OCI-LY3 (cell line): ENCODE measurements at regions not wholly inside any gene's neighbourhood (a gene's known extent, or its start where the extent isn't known, plus 50 kb on each side); places are given as distances from the start of the nearest gene placed in this dataset.

ENCODE experiments used
- H2AFZ ChIP-seq: fragments of 200-600, 300-600 bp; shearing (Covaris generic); 2 replicates; pipeline ENCODE4 v1.6.0; 2014; ENCODE audit warnings: antibody characterized with exemption, low read depth, low read length
- H3K27ac ChIP-seq: fragments of 200-600, 300-600 bp; sonication (generic); 2 replicates; pipeline ENCODE4 v1.5.1; 2014; ENCODE audit warnings: mild to moderate bottlenecking, low read length, moderate library complexity, mixed read lengths
- H3K27me3 ChIP-seq: fragments of 200-600, 300-600 bp; sonication (generic); 2 replicates; pipeline ENCODE4 v1.6.1; 2014; ENCODE audit warnings: low read depth, low read length, mixed read lengths
- H3K36me3 ChIP-seq: fragments of 200-600, 300-600 bp; sonication (generic); replicated peaks from 2 replicates; pipeline ENCODE3; 2014; ENCODE audit warnings: low read depth, low read length, mixed read lengths
- H3K4me1 ChIP-seq: fragments of 300-600, 200-600 bp; sonication (generic); 2 replicates; pipeline ENCODE4 v1.6.1; 2014; ENCODE audit warnings: low read length, mixed read lengths
- H3K4me2 ChIP-seq: fragments of 200-600, 300-600 bp; sonication (generic); 2 replicates; pipeline ENCODE4 v1.6.1; 2014; ENCODE audit warnings: low read length, mixed read lengths
- H3K4me3 ChIP-seq: fragments of 300-600, 200-600 bp; sonication (generic); 2 replicates; pipeline ENCODE4 v1.5.1; 2014; ENCODE audit warnings: antibody characterized with exemption, mild to moderate bottlenecking, low read length, moderate library complexity
- H3K79me2 ChIP-seq: fragments of 300-600, 200-600 bp; shearing (Covaris generic); 2 replicates; pipeline ENCODE4 v1.6.1; 2014; ENCODE audit warnings: mild to moderate bottlenecking, low read length, mixed read lengths
- H3K9ac ChIP-seq: fragments of 300-600, 200-600 bp; shearing (Covaris generic); 2 replicates; pipeline ENCODE4 v1.6.0; 2014; ENCODE audit warnings: mild to moderate bottlenecking, low read length, moderate library complexity
- H3K9me3 ChIP-seq: fragments of 200-600, 300-600 bp; shearing (Covaris generic); 2 replicates; pipeline ENCODE4 v1.6.1; 2014; ENCODE audit warnings: low read length, mixed read lengths; ENCODE audit not compliant: insufficient read depth
- H4K20me1 ChIP-seq: fragments of 200-600, 300-600 bp; sonication (generic); 2 replicates; pipeline ENCODE4 v1.6.1; 2016; ENCODE audit warnings: low read length, mixed read lengths; ENCODE audit not compliant: insufficient read depth
- CTCF ChIP-seq: fragments of 200-600, 300-600 bp; sonication (generic); IDR thresholded peaks from 2 replicates; pipeline ENCODE4 v1.5.1; 2014; ENCODE audit warnings: antibody characterized with exemption, low read length, low read depth
- EZH2phosphoT487 ChIP-seq: fragments of 200-600 bp; shearing (Covaris generic); IDR thresholded peaks from 2 replicates; pipeline ENCODE4 v1.6.1; 2018; ENCODE audit warnings: antibody characterized with exemption, mixed run types, low read depth

DNA sequence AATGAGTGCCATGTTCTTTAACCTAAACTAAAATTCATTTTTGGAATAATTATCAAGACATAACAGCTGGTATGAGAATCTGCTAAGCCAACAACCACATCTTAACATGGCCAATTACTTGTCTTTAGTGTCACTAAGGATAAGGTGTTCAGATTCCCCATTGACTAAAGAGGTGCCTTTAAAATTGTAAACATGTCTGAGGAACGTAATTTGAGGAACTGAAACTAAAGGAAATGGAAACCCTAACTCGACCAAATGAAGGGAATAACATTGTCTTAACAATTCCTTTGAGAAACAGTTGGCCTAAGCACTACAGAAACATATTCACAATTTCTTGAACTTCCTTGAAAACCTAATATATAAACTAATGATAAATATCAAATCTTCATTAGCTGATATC is 355.4 kb upstream of the GULP1 start:
- H3K27ac ChIP-seq = no peak overlapping the region
- H3K9ac ChIP-seq = no peak overlapping the region
- TF ChIP-seq EZH2phosphoT487 = no peak
- no peak for TF ChIP-seq CTCF
- no peaks in the 10 kb centered on the region for H3K79me2 ChIP-seq
- H3K36me3 ChIP-seq = no peaks in the 10 kb centered on the region
- H2AFZ ChIP-seq = no peak overlapping the region
- 0 out of 2 replicates have a peak, but pooled peaks cover 3% of the 10 kb centered on the region for H3K4me1 ChIP-seq
- H4K20me1 ChIP-seq = no peaks in the 10 kb centered on the region
- H3K4me2 ChIP-seq = no peak overlapping the region
- H3K27me3 ChIP-seq = no peaks in the 10 kb centered on the region
- H3K4me3 ChIP-seq = no peak overlapping the region
- no peaks in the 10 kb centered on the region for H3K9me3 ChIP-seq

- Histone ChIP-seq H4K20me1 (no peaks in the 10 kb centered on the region), H3K4me1 (peaks cover 14% of the 10 kb centered on the region), H2AFZ (no peak overlapping the region), H3K36me3 (no peaks in the 10 kb centered on the region), H3K79me2 (no peaks in the 10 kb centered on the region), H3K9me3 (peaks cover 5% of the 10 kb centered on the region; the same call in 1 of the 2 replicates), H3K27me3 (no peaks in the 10 kb centered on the region), H3K4me2 (no peak overlapping the region), H3K9ac (no peak overlapping the region), H3K4me3 (no peak overlapping the region), H3K27ac (no peak overlapping the region)
- TF ChIP-seq EZH2phosphoT487 (no peak), CTCF (no peak)
These were observed 352.5 kb upstream of the GULP1 start for GRCh38 chr2:187939180-187939579.

- Histone ChIP-seq H3K4me1 (peaks cover 24% of the 10 kb centered on the region), H3K9ac (no peak overlapping the region), H3K27ac (peak overlapping the region; percentile 82; the same call in 1 of the 2 replicates), H3K79me2 (no peaks in the 10 kb centered on the region), H3K9me3 (peaks cover 13% of the 10 kb centered on the region; the same call in 1 of the 2 replicates), H3K27me3 (no peaks in the 10 kb centered on the region), H2AFZ (no peak overlapping the region), H3K36me3 (peaks cover 9% of the 10 kb centered on the region), H3K4me2 (peak overlapping the region; percentile 44; the same call in 1 of the 2 replicates), H4K20me1 (no peaks in the 10 kb centered on the region), H3K4me3 (no peak overlapping the region)
- TF ChIP-seq CTCF (no peak), EZH2phosphoT487 (no peak)
These were observed 348.8 kb upstream of the GULP1 start for GRCh38 chr2:187942876-187943275.

GRCh38 chr2:187943772-187944369 is 347.8 kb upstream of the GULP1 start:
- Histone ChIP-seq H3K4me2 (peak overlapping the region; percentile 44), H3K9me3 (peaks cover 13% of the 10 kb centered on the region; the same call in 1 of the 2 replicates), H3K4me1 (peaks cover 24% of the 10 kb centered on the region)

More at GRCh38 chr2:187943772-187944369, 347.8 kb upstream of the GULP1 start:
- Histone ChIP-seq H3K36me3 (peaks cover 9% of the 10 kb centered on the region), H3K4me3 (peak overlapping the region; percentile 27), H4K20me1 (no peaks in the 10 kb centered on the region), H3K79me2 (no peaks in the 10 kb centered on the region), H3K27ac (peak overlapping the region; percentile 82), H3K27me3 (no peaks in the 10 kb centered on the region), H3K9ac (peak overlapping the region; percentile 21; the same call in 1 of the 2 replicates), H2AFZ (peak overlapping the region; percentile 19; the same call in 1 of the 2 replicates)
- no peak for TF ChIP-seq EZH2phosphoT487
- TF ChIP-seq CTCF = no peak
